Effector memory CD4-positive, alpha-beta T cell (primary cell): ENCODE measurements at regions not wholly inside any gene's neighbourhood (a gene's known extent, or its start where the extent isn't known, plus 50 kb on each side); places are given as distances from the start of the nearest gene placed in this dataset.

Source experiments
- DNase-seq, 3 donors: peaks; one replicate each; pipeline ENCODE4 v3.0.0-alpha.2; 2020
- H3K27ac ChIP-seq: 2 replicates; pipeline ENCODE4 v1.7.0; 2013; ENCODE audit warnings: mild to moderate bottlenecking, low read length, moderate library complexity; ENCODE audit not compliant: insufficient read depth, poor library complexity, severe bottlenecking
- H3K27me3 ChIP-seq: replicated peaks from 2 replicates; pipeline ENCODE4 v1.7.0; 2013; ENCODE audit warnings: mild to moderate bottlenecking, low read length; ENCODE audit not compliant: insufficient read depth, control insufficient read depth, poor library complexity, severe bottlenecking
- H3K36me3 ChIP-seq: 2 replicates; pipeline ENCODE4 v1.7.0; 2013; ENCODE audit warnings: mild to moderate bottlenecking, low read length, moderate library complexity; ENCODE audit not compliant: control insufficient read depth, insufficient read depth
- H3K4me1 ChIP-seq: 2 replicates; pipeline ENCODE4 v1.7.0; 2013; ENCODE audit warnings: low read length, mild to moderate bottlenecking; ENCODE audit not compliant: control insufficient read depth, insufficient read depth, poor library complexity, severe bottlenecking
- H3K4me3 ChIP-seq: 2 replicates; pipeline ENCODE4 v1.7.0; 2013; ENCODE audit warnings: low read length, low read depth, mild to moderate bottlenecking; ENCODE audit not compliant: insufficient read depth, poor library complexity, severe bottlenecking
- H3K9me3 ChIP-seq: 2 replicates; pipeline ENCODE4 v1.7.0; 2013; ENCODE audit warnings: mild to moderate bottlenecking, low read length, moderate library complexity; ENCODE audit not compliant: control insufficient read depth

DNA sequence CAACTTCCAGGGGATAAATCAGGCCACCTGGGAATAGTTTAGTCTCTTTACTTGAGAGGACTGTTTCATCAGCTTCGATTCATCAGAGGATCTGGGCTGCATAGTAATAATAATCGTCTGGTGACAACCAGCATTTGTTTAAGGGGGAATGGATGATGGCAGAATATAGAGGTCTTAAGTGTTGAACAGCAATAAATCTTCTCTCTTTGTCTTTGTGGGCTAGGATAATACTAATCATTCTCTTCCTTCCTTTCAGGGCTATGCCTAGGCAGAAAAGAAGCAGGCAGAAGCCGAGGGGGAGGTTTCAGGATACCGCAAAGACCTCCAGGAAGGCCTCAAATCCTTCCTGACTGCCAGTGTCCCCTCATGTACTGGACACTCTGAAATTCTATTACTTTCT, 150.4 kb upstream of the GAREM1 start:
- H3K36me3 ChIP-seq = no peaks in the 10 kb centered on the region
- no peak for DNase-seq
- no peaks in the 10 kb centered on the region for H3K27me3 ChIP-seq
- no peaks in the 10 kb centered on the region for H3K4me1 ChIP-seq
- no peaks in the 10 kb centered on the region for H3K9me3 ChIP-seq
- H3K27ac ChIP-seq = no peak overlapping the region
- no peak overlapping the region for H3K4me3 ChIP-seq

GRCh38 chr18:32618546-32618945, 147.9 kb upstream of the GAREM1 start:
- no peaks in the 10 kb centered on the region for H3K4me1 ChIP-seq
- H3K27ac ChIP-seq = no peak overlapping the region
- H3K27me3 ChIP-seq = no peaks in the 10 kb centered on the region
- no peaks in the 10 kb centered on the region for H3K36me3 ChIP-seq
- no peak overlapping the region for H3K4me3 ChIP-seq
- DNase-seq = no peak
- no peaks in the 10 kb centered on the region for H3K9me3 ChIP-seq

- Histone ChIP-seq H3K9me3 (no peaks in the 10 kb centered on the region), H3K4me1 (no peaks in the 10 kb centered on the region), H3K4me3 (no peak overlapping the region), H3K27me3 (no peaks in the 10 kb centered on the region), H3K27ac (no peak overlapping the region), H3K36me3 (no peaks in the 10 kb centered on the region)
- no peak for DNase-seq
Observed at GRCh38 chr18:32613821-32614220, 143.1 kb upstream of the GAREM1 start.

- H3K4me1 ChIP-seq = no peaks in the 10 kb centered on the region
- no peak for DNase-seq
- H3K27me3 ChIP-seq = no peaks in the 10 kb centered on the region
- H3K27ac ChIP-seq = no peak overlapping the region
- no peaks in the 10 kb centered on the region for H3K9me3 ChIP-seq
- no peaks in the 10 kb centered on the region for H3K36me3 ChIP-seq
- no peak overlapping the region for H3K4me3 ChIP-seq
Observed at GRCh38 chr18:32612651-32613050, 142.0 kb upstream of the GAREM1 start.

DNA sequence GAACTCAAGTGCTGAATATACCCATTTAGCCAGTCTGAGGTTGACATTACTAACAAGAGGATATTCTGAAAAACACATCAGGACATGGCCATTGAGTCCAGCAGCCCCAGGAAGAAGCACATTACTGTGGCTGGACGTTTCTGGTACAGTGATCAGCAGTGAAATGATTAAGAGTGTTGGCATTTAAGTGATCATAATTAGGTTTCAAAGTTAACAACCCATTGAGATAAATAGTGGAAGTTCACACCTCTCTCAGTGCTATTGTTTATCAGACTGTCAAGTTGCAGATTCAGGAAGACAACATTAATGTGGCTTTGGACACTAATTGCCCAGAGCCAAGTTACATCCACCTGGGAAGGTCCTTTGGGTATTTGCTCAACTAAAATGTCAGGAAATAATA, 139.5 kb upstream of the GAREM1 start:
- Histone ChIP-seq H3K36me3 (no peaks in the 10 kb centered on the region), H3K27ac (no peak overlapping the region), H3K9me3 (no peaks in the 10 kb centered on the region), H3K27me3 (no peaks in the 10 kb centered on the region), H3K4me3 (no peak overlapping the region), H3K4me1 (no peaks in the 10 kb centered on the region)
- no peak for DNase-seq

- Histone ChIP-seq H3K9me3 (no peaks in the 10 kb centered on the region), H3K4me3 (no peak overlapping the region), H3K27me3 (no peaks in the 10 kb centered on the region), H3K27ac (no peak overlapping the region), H3K36me3 (no peaks in the 10 kb centered on the region), H3K4me1 (no peaks in the 10 kb centered on the region)
- DNase-seq = no peak
Observed at GRCh38 chr18:32607816-32608215, 137.1 kb upstream of the GAREM1 start.

DNA sequence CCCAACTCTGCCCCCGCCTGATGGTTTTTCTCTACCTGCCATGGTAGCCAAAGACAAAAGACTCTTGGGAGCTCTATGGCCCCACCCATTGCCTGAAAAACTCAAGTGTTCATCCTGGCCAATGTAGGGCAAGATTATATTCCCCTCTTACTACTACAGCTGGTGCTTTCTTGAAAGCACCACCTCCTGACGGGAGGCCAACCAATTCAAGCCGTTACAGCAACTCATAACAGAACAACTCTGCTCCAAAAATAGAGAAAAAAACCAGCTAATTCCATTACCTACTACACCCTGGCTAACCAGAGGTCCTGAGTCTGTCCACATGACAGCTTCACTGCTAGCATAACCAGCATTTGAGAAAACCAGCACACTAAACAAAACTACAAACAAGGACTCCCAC, 127.5 kb upstream of the GAREM1 start:
- H3K27ac ChIP-seq = no peak overlapping the region
- no peaks in the 10 kb centered on the region for H3K36me3 ChIP-seq
- no peak for DNase-seq
- H3K9me3 ChIP-seq = no peaks in the 10 kb centered on the region
- H3K4me1 ChIP-seq = no peaks in the 10 kb centered on the region
- no peak overlapping the region for H3K4me3 ChIP-seq
- no peaks in the 10 kb centered on the region for H3K27me3 ChIP-seq

- Histone ChIP-seq H3K36me3 (no peaks in the 10 kb centered on the region), H3K9me3 (no peaks in the 10 kb centered on the region), H3K27ac (no peak overlapping the region), H3K4me1 (no peaks in the 10 kb centered on the region), H3K4me3 (no peak overlapping the region), H3K27me3 (no peaks in the 10 kb centered on the region)
- DNase-seq = no peak
Observed at GRCh38 chr18:32596501-32596900, 125.8 kb upstream of the GAREM1 start.

DNA sequence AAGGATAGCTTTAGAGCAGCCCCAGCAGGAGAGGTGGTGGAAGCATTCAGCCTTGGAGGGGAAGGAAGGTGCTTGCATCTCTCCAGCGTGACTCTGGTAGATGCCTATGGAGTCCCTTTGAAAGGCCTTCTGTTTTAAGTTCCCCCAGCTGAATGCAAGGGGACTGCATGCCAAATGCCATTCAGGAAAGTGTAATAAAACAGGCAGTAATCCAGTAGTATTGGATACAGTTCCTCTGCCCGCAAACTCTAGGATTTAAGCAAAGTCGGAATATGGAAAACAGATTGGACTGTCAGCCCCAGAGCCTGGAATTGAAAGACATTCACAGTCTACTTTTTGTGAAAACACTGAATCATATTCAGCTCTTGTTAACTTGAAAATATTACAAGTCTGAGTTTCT, 125.2 kb upstream of the GAREM1 start:
- no peaks in the 10 kb centered on the region for H3K36me3 ChIP-seq
- no peak overlapping the region for H3K27ac ChIP-seq
- no peaks in the 10 kb centered on the region for H3K27me3 ChIP-seq
- DNase-seq = no peak
- H3K4me1 ChIP-seq = no peaks in the 10 kb centered on the region
- no peaks in the 10 kb centered on the region for H3K9me3 ChIP-seq
- H3K4me3 ChIP-seq = no peak overlapping the region

DNA sequence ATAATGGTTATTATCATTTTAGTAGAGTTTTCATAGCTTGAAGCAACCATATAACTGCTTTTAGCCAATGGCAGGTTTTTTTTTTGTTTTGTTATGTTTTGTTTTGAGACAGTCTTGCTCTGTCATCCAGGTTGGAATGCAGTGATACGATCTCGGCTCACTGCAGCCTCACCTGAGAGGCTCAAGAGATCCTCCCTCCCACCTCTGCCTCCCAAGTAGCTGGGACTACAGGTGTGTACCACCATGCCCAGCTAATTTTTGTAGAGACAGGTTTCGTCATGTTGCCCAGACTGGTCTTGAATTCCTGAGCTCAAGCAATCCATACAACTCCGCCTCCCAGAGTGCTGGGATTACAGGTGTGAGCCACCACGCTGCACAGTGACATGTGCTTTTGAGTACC, 117.5 kb upstream of the GAREM1 start:
- Histone ChIP-seq H3K4me1 (no peaks in the 10 kb centered on the region), H3K36me3 (no peaks in the 10 kb centered on the region), H3K4me3 (no peak overlapping the region), H3K9me3 (no peaks in the 10 kb centered on the region), H3K27ac (no peak overlapping the region), H3K27me3 (no peaks in the 10 kb centered on the region)
- no peak for DNase-seq

DNA sequence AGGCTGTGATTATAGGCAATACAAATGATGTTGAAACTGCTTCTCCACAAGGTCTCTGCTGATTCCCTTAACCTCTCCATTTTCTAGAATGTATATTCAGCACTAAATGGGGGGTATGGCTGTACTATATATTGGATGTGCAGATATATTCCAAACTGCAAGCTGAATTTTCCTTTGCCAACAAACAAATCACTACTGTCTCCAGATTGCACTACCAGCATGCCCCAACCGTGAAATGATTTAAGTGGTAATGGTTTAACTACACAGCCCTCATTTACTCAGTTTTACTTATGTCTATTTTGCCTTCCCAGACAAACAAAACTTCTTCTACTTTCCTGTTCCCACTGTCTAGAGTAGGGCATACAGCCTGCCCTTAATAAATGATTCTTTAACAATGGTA, 112.7 kb upstream of the GAREM1 start:
- H3K27ac ChIP-seq = no peak overlapping the region
- no peaks in the 10 kb centered on the region for H3K4me1 ChIP-seq
- no peaks in the 10 kb centered on the region for H3K9me3 ChIP-seq
- H3K36me3 ChIP-seq = no peaks in the 10 kb centered on the region
- no peak for DNase-seq
- H3K4me3 ChIP-seq = no peak overlapping the region
- no peaks in the 10 kb centered on the region for H3K27me3 ChIP-seq
